ENCODE measurements at regions not wholly inside any gene's neighbourhood (a gene's known extent, or its start where the extent isn't known, plus 50 kb on each side); places are given as distances from the start of the nearest gene placed in this dataset.

DNA sequence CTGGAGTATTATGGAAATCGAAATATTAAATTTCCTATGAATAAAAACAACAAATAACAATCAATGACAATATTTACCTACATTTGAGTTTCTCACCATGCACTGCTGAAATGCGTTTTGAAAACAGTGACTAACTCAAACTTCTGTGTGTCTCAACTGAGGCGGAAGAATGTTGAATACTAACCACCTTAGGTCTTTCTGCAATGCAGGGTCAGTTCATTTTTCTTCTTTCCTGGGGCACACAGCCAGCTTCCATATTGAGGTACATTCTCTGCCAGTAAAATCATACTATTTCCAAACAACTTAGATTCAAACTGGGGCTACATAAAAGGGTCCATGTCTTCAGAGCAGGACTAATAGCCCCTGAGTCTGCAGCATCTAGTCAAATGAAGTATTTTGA, 310.1 kb downstream of the UTRN start:
- H3K4me2 ChIP-seq (ENCODE audit: low read depth, low read length) = no peak overlapping the region
- ChIA-PET POLR2A (no interaction called here), CTCF (ENCODE audit: low intra/inter-chr PET ratio, low total read pairs) (no interaction called here)
- TF ChIP-seq RBM22 (optimal IDR thresholded peaks at IDR 0.05; ENCODE audit: low read length) = peak; percentile 28
- no peak for TF ChIP-seq ZNF251 (CRISPR knock-in tag; IDR thresholded peaks at IDR 0.05)
- no peak overlapping the region for H3K27ac ChIP-seq (ENCODE audit: extremely low read length, insufficient read depth, low read length)
- ATAC-seq (no peak), DNase-seq (ENCODE audit: low spot score) (no peak), FAIRE-seq (no peak)
- 63% methylated on average over 3 of the region's 3 CpGs for WGBS (ENCODE audit: low lambda C conversion rate)
- no TSS peak for BruUV-seq (replicated peaks)
- H3K9me3 ChIP-seq (ENCODE audit: low read length) = no peaks in the 10 kb centered on the region
- intact Hi-C loops (cut with micrococcal nuclease; ENCODE audit: unreplicated experiment) = no loop called here
- in situ Hi-C loops (cut with HindIII; ENCODE audit: extremely low pct_ligation_motif_present, low pct_unique_long_range_greater_than_20kb) = no loop called here
- no peak overlapping the region for H3K9ac ChIP-seq (ENCODE audit: insufficient read depth, low read depth, low read length)
- H3K27me3 ChIP-seq (ENCODE audit: control insufficient read depth in 1 of 2, insufficient read depth in 2 of 2, low read length in 2 of 2) = no peaks in the 10 kb centered on the region
- H2AFZ ChIP-seq (ENCODE audit: low read length) = no peak overlapping the region
- no peaks in the 10 kb centered on the region for H3K79me2 ChIP-seq (ENCODE audit: insufficient read depth, low read length)
- peaks cover 10 to 12% of the 10 kb centered on the region in 2 experiments for H3K36me3 ChIP-seq (replicated peaks in 1 of 2; ENCODE audit: control insufficient read depth in 1 of 2, insufficient read depth in 2 of 2, low read length in 2 of 2)
- no peak overlapping the region for H3K4me3 ChIP-seq (replicated peaks in 1 of 3; ENCODE audit: insufficient read depth in 1 of 3, low read depth in 2 of 3, low read length in 3 of 3)
- H3K4me1 ChIP-seq (ENCODE audit: insufficient read depth, low read length) = no peaks in the 10 kb centered on the region
- H4K20me1 ChIP-seq (ENCODE audit: insufficient read depth, low read length) = no peaks in the 10 kb centered on the region

DNA sequence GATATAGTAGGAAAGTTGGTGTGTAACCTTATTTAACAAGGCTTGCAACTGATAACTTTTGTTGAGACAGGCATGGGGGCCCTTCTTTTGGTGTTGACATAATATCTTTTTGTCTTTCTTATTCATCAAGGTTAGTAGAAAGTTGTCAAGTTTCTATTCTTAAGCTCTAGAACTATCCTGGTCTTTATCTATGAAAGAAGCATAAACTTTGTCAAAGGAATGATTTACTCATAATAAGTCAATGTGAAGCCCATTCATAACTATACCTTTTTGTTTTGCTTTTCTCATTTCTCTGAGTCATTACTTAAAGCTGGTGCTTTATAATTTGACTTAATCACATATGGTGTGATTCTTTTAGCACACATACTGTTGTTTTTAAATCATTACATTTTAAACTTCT, 312.4 kb downstream of the UTRN start:
- Histone ChIP-seq H3K27ac (ENCODE audit: extremely low read length, insufficient read depth, low read length) (no peak overlapping the region), H3K9ac (ENCODE audit: insufficient read depth, low read depth, low read length) (no peak overlapping the region), H3K36me3 (replicated peaks in 1 of 2; ENCODE audit: control insufficient read depth in 1 of 2, insufficient read depth in 2 of 2, low read length in 2 of 2) (peaks cover 7 to 10% of the 10 kb centered on the region in 2 experiments), H3K4me2 (ENCODE audit: low read depth, low read length) (no peak overlapping the region), H3K4me3 (replicated peaks in 1 of 3; ENCODE audit: insufficient read depth in 1 of 3, low read depth in 2 of 3, low read length in 3 of 3) (no peak overlapping the region), H3K9me3 (ENCODE audit: low read length) (no peaks in the 10 kb centered on the region), H3K27me3 (ENCODE audit: control insufficient read depth in 1 of 2, insufficient read depth in 2 of 2, low read length in 2 of 2) (no peaks in the 10 kb centered on the region), H2AFZ (ENCODE audit: low read length) (no peak overlapping the region), H3K79me2 (ENCODE audit: insufficient read depth, low read length) (no peaks in the 10 kb centered on the region), H3K4me1 (ENCODE audit: insufficient read depth, low read length) (0 out of 2 replicates have a peak, but pooled peaks cover 2% of the 10 kb centered on the region), H4K20me1 (ENCODE audit: insufficient read depth, low read length) (no peaks in the 10 kb centered on the region)
- ChIA-PET CTCF (ENCODE audit: low intra/inter-chr PET ratio, low total read pairs) (no interaction called here), POLR2A (no interaction called here)
- intact Hi-C loops (cut with micrococcal nuclease; ENCODE audit: unreplicated experiment) = no loop called here
- TF ChIP-seq, protein P1, sequence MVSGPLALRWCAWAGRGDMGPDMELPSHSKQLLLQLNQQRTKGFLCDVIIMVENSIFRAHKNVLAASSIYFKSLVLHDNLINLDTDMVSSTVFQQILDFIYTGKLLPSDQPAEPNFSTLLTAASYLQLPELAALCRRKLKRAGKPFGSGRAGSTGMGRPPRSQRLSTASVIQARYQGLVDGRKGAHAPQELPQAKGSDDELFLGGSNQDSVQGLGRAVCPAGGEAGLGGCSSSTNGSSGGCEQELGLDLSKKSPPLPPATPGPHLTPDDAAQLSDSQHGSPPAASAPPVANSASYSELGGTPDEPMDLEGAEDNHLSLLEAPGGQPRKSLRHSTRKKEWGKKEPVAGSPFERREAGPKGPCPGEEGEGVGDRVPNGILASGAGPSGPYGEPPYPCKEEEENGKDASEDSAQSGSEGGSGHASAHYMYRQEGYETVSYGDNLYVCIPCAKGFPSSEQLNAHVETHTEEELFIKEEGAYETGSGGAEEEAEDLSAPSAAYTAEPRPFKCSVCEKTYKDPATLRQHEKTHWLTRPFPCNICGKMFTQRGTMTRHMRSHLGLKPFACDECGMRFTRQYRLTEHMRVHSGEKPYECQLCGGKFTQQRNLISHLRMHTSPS (CRISPR knock-in tag; IDR thresholded peaks at IDR 0.05; ENCODE audit: low read depth) = no peak
- TF ChIP-seq, protein P2, sequence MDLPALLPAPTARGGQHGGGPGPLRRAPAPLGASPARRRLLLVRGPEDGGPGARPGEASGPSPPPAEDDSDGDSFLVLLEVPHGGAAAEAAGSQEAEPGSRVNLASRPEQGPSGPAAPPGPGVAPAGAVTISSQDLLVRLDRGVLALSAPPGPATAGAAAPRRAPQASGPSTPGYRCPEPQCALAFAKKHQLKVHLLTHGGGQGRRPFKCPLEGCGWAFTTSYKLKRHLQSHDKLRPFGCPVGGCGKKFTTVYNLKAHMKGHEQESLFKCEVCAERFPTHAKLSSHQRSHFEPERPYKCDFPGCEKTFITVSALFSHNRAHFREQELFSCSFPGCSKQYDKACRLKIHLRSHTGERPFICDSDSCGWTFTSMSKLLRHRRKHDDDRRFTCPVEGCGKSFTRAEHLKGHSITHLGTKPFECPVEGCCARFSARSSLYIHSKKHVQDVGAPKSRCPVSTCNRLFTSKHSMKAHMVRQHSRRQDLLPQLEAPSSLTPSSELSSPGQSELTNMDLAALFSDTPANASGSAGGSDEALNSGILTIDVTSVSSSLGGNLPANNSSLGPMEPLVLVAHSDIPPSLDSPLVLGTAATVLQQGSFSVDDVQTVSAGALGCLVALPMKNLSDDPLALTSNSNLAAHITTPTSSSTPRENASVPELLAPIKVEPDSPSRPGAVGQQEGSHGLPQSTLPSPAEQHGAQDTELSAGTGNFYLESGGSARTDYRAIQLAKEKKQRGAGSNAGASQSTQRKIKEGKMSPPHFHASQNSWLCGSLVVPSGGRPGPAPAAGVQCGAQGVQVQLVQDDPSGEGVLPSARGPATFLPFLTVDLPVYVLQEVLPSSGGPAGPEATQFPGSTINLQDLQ (CRISPR knock-in tag; IDR thresholded peaks at IDR 0.05) = no peak
- ATAC-seq (no peak), DNase-seq (ENCODE audit: low spot score) (no peak), FAIRE-seq (no peak)
- no TSS peak for BruUV-seq (replicated peaks)
- in situ Hi-C loops (cut with HindIII; ENCODE audit: extremely low pct_ligation_motif_present, low pct_unique_long_range_greater_than_20kb) = no loop called here

Data from HepG2 (cell line).